NCI-H146 (cell line): ENCODE measurements at regions not wholly inside any gene's neighbourhood (a gene's known extent, or its start where the extent isn't known, plus 50 kb on each side); places are given as distances from the start of the nearest gene placed in this dataset.
"Not testable (repeated sequence)": the region's sequence is repeated elsewhere in the genome, so short reads cannot be mapped to it uniquely, and the experiment has no call there.

Experiments
- DNase-seq: peaks from one replicate; lab custom pipeline; 2025; lab: John Stamatoyannopoulos, UW

GRCh38 chr6:167690167-167690922 is 136.4 kb upstream of the AFDN start:
- not testable (repeated sequence) for DNase-seq

DNA sequence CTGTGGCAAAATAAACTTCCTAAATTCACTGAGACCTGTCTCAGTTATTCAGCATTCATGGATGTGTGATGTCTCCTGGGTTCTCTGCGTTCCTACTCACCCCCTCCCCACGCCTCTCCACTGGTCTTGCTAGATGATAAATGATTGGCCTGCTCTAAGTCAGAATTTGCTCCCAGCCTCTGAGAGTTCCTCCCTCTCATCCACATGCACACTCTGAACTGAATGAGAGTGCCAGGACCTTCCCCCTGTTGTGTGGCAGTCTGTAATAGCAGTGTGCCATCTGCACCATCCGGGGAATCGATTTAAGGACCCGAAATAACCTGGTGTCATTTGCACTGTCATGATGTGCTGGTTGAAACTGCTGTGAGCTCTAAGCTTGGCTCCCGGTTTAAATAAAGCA is 135.8 kb upstream of the AFDN start:
- no peak for DNase-seq

- no peak for DNase-seq
Observed at GRCh38 chr6:167691533-167692312, 135.0 kb upstream of the AFDN start.

- not testable (repeated sequence) for DNase-seq
Observed at GRCh38 chr6:167693478-167693877, 133.2 kb upstream of the AFDN start.

- no peak for DNase-seq
Observed at GRCh38 chr6:167695831-167696230, 130.9 kb upstream of the AFDN start.

DNA sequence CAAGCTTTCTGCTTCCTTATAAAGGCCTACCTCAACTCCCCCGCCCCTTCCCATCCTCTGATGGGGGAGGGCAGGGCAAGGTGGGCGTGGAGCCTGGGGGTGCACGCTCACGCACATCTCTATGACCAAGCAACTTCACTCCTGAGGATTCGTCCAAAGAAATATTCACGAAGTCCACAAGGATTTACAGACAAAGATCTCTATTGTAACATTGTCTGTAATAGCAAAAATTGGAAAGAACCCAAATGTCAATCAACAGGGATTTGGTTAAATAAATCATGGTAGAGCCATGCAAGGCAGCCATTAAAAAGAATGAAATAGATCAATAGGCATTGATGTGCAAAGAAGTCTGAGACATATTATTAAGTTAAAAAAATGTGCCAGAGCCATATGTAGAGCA is 130.4 kb upstream of the AFDN start:
- no peak for DNase-seq

DNA sequence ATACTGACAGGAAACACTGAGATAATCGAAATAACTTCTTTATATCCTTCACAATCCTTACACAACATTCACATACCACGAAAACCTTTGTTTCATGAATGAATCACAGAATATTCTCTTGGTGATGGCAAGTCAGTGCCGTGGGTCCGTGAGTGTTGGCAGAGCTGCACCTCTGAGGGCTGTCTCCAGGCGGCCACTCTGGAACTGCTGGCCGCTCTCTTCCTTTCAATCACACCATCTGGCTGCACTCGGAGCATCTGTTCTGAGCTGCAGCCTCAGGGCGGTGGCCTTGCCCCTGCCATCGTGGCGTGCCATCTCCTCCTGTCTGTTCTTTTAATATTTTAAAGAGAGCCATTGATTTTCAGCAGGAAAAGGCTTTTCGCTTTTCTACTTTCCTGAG is 129.4 kb upstream of the AFDN start:
- DNase-seq, result no peak

GRCh38 chr6:167698540-167698939 is 128.2 kb upstream of the AFDN start:
- DNase-seq, result no peak

DNA sequence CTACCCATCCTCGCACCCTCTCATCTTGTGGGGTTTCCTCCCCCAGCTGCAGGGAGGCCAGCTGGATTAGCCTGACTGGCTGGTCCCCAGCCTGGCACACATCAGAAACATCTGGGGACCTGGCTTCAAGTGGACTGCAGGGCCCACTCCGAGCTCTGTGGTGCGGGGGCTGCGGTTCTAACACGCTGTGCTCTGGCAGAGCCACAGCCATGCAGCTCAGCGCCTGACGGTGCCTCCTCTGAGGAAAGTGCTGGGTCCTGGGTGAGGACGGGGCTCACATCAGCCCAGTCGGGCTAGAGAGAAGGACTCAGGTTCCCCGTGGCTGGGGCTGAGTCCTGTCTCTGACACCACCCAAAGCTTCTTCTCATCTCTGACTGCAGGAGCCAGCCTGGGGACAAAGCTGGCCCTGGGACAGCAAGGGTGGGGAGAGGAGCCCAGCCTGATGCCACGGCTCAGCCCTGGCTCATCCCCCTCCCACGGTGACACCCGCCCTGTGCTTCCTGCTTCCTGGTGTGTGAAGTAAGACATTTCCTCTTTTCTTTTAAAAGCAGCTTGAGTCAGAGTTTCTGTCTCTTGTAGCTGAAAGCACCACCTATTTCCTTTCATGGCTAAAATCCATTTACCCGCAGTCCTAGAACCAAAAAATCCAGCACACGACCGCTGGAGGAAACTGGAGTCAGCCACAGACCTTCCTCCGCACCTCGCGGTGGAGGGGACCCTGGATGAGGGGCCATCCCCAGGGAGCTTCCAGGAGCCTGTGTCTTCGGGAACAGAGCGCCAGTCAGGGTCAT is 127.4 kb upstream of the AFDN start:
- no peak for DNase-seq

DNA sequence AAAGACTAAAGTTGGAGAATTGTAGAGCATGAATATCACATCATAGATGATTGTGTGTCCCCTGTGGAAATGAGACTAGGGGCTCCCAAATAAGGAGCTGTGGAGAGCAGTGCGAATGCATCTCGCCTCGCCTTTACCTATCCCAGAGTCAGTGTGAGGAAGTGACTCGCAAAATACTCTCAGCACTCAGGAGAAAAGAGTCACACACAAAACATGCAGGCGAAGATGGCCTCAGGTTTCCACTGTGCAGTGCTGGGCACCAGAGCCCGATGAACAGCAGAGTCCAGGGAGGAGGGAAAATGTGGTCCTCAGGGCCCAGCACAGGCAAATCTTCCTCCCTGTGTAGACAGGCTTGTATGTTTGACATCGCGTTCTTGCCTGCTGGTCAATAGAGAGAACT is 126.5 kb upstream of the AFDN start:
- DNase-seq, result no peak

DNA sequence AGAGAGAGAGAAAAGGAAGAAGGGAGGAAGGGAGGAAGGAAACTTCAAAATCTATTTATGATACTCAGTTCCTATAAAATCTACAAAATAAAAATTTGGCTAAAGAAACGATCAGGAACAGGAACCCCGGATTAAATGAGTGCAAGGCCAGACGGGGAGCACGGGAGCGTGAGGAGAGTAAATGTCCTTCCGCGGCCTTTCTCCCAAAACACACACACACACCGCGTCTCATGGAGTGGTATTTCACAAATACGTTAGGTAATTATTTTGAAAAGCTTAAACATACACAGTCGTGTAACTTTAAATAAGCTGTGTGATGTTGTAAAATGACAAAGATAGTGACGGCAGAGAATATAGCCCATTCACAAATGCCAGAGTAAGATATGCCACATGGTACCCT is 125.7 kb upstream of the AFDN start:
- DNase-seq, result no peak

DNA sequence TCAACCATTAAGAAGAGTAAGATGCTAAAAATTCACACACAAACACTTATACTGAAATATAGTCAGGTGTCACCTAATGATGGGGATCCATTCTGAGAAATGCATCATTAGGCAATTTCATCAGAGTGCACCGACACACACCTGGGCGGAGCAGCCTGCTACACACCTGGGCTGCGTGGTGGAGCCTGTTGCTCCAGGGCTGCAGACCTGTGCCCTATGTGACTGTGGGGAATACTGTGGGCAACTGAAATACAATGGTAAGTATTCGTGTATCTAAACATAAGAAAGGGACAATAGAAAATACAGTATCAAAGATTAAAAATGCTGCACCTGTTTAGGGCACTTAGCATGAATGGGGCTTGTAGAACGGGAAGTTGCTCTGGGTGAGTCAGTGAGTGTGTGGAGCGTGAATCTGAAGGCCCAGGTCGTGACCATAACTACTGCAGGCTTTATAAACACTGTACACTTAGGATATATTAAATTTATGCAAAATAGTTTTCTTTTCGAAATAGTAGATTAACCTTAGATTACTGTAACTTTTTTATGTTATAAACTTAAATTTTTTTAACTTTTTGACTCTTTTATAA is 124.4 kb upstream of the AFDN start:
- DNase-seq, result no peak

DNA sequence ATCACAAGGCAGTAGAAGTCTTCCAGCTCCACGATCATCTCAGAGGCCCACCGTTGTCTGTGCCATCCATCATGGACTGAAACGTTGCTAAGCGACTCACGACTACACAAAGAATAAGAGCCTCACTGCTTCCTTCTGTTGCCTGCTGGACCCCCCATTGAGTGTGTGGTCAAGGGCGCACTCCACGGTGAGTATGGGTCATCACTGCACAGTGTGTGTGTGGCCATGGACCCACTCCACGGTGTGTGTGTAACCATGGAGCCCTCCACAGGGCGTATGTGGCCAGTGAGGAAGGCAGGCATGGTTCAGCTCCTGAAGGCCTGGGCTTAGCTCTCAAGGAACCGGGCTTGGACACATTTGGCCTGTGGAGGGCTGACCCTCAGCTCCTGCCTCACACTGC is 123.4 kb upstream of the AFDN start:
- DNase-seq, result no peak

DNA sequence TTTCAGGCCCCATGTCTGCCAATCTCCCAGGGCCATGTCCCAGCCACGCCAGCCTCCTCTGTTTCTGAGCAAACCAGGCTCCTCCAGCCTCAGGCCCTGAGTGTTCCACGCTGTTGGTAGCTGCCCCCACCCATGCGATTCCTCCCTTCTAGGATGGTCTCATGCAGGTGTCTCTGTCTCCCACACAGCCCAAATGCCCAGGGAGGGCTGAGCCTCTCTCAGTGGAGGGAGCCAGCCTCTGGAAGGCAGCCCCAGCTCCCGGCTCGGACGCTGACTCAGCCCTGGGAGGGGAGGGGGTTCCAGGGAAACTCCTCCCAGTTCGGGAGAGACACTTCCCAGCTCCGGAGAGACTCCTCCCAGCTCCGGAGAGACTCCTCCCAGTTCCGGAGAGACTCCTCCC is 122.9 kb upstream of the AFDN start:
- DNase-seq, result no peak

- DNase-seq, result no peak
Observed at GRCh38 chr6:167704396-167704901, 122.3 kb upstream of the AFDN start.

DNA sequence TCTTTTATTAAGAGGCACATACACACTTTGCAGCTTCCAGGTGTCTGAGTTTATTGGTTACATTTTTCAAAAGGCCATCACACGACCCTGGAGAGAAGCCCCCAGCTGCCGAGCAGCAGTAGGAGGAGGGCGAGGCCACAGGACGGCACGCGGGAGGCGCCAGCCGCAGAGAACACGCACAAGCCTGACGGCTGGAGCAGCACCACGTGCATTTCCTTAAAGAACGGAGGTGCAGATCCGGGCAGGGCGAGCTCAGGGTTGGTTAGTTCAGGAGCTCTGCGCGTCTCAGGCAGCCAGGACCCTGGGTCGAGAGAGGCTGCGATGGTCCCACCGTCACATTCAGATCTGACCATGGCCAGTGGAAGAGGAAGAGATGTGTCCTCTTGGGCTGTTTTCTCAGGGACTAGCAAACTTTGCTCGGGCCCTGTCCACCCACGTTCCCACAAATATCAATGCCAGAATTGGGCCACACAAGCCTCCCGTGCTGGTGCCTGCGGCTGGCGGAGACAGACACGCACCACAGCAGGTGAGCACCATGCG is 121.4 kb upstream of the AFDN start:
- no peak for DNase-seq

- peak; percentile 78 for DNase-seq
Observed at GRCh38 chr6:167706313-167707109, 120.2 kb upstream of the AFDN start.

GRCh38 chr6:167707686-167708500 is 118.8 kb upstream of the AFDN start:
- DNase-seq, result no peak

DNA sequence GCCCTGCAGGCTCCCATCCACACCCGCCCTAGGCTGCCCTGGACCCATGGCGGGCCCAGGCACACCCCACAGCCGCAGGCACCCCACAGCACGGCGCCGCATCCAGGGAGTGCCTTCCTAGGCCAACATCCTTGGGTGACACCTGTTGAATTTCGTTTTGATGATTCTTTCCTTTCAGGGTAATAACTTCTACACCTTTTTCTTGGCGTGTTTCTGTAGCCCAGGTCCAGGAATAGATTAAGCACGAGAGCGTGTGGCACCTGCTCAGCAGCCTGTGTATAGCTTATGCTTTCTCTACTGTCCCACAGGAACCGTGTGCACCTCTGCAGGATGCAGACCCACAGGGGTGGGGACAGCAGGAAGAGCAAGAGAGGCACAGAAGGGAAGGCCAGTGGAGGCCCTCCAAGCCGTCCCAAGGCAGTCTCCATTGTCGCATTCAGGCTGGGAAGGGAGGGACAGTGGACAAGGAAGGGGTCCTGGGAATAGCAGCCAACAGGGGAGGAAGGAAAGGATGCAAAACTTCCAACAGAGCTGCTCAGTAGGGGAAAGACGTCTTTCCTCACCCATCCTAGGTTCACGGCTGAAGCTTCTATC is 118.1 kb upstream of the AFDN start:
- no peak for DNase-seq

GRCh38 chr6:167709196-167709595 is 117.5 kb upstream of the AFDN start:
- no peak for DNase-seq
